ENCODE measurements at regions not wholly inside any gene's neighbourhood (a gene's known extent, or its start where the extent isn't known, plus 50 kb on each side); places are given as distances from the start of the nearest gene placed in this dataset.

GRCh38 chr13:87779426-87779825 is 108.3 kb downstream of the SLITRK5 start:
- Mint-ChIP-seq H3K9me3 (peaks cover 3% of the 10 kb centered on the region), H3K27ac (no peak overlapping the region), H3K27me3 (no peaks in the 10 kb centered on the region), H3K36me3 (ENCODE audit: low read depth) (no peaks in the 10 kb centered on the region), H3K4me3 (no peak overlapping the region), H3K4me1 (no peaks in the 10 kb centered on the region)
- no peak for DNase-seq
- CTCF ChIA-PET = no interaction called here
- no peak for ATAC-seq (ENCODE audit: low read depth)
- TF ChIP-seq CTCF (IDR thresholded peaks at IDR 0.05) = no peak
- POLR2A ChIA-PET = no interaction called here
- intact Hi-C loops (cut with micrococcal nuclease) = no loop called here

GRCh38 chr13:87783366-87783765 is 112.2 kb downstream of the SLITRK5 start:
- ATAC-seq (ENCODE audit: low read depth) (no peak), DNase-seq (no peak)
- no peak overlapping the region for H3K27ac Mint-ChIP-seq
- intact Hi-C loops (cut with micrococcal nuclease) = no loop called here
- H3K4me3 Mint-ChIP-seq = no peak overlapping the region
- H3K27me3 Mint-ChIP-seq = no peaks in the 10 kb centered on the region
- POLR2A ChIA-PET = no interaction called here
- no peaks in the 10 kb centered on the region for H3K4me1 Mint-ChIP-seq
- H3K36me3 Mint-ChIP-seq (ENCODE audit: low read depth) = no peaks in the 10 kb centered on the region
- CTCF ChIA-PET = no interaction called here
- H3K9me3 Mint-ChIP-seq = no peaks in the 10 kb centered on the region
- no peak for TF ChIP-seq CTCF (IDR thresholded peaks at IDR 0.05)

GRCh38 chr13:87788363-87788762 is 117.2 kb downstream of the SLITRK5 start:
- no peaks in the 10 kb centered on the region for H3K36me3 Mint-ChIP-seq (ENCODE audit: low read depth)
- ATAC-seq (ENCODE audit: low read depth) (no peak), DNase-seq (no peak)
- no peak overlapping the region for H3K27ac Mint-ChIP-seq
- ChIA-PET POLR2A (no interaction called here), CTCF (no interaction called here)
- TF ChIP-seq CTCF (IDR thresholded peaks at IDR 0.05) = no peak
- H3K9me3 Mint-ChIP-seq = peaks cover 8% of the 10 kb centered on the region
- no peaks in the 10 kb centered on the region for H3K27me3 Mint-ChIP-seq
- intact Hi-C loops (cut with micrococcal nuclease) = no loop called here
- no peaks in the 10 kb centered on the region for H3K4me1 Mint-ChIP-seq
- no peak overlapping the region for H3K4me3 Mint-ChIP-seq

GRCh38 chr13:87792878-87793277 is 121.7 kb downstream of the SLITRK5 start:
- intact Hi-C loops (cut with micrococcal nuclease) = no loop called here
- Mint-ChIP-seq H3K36me3 (ENCODE audit: low read depth) (no peaks in the 10 kb centered on the region), H3K9me3 (peaks cover 20% of the 10 kb centered on the region), H3K4me3 (no peak overlapping the region), H3K27me3 (no peaks in the 10 kb centered on the region), H3K27ac (no peak overlapping the region), H3K4me1 (no peaks in the 10 kb centered on the region)
- CTCF ChIA-PET = no interaction called here
- no peak for TF ChIP-seq CTCF (IDR thresholded peaks at IDR 0.05)
- DNase-seq (no peak), ATAC-seq (ENCODE audit: low read depth) (no peak)
- POLR2A ChIA-PET = no interaction called here

GRCh38 chr13:87798536-87798935 is 127.4 kb downstream of the SLITRK5 start:
- Mint-ChIP-seq H3K9me3 (peaks cover 10% of the 10 kb centered on the region), H3K27me3 (no peaks in the 10 kb centered on the region), H3K36me3 (ENCODE audit: low read depth) (no peaks in the 10 kb centered on the region), H3K4me3 (no peak overlapping the region), H3K27ac (no peak overlapping the region), H3K4me1 (no peaks in the 10 kb centered on the region)
- no peak for DNase-seq
- no peak for TF ChIP-seq CTCF (IDR thresholded peaks at IDR 0.05)
- ATAC-seq (ENCODE audit: low read depth) = no peak
- ChIA-PET POLR2A (no interaction called here), CTCF (no interaction called here)
- intact Hi-C loops (cut with micrococcal nuclease) = no loop called here
